Neural progenitor cell (in vitro differentiated cells): ENCODE measurements at regions not wholly inside any gene's neighbourhood (a gene's known extent, or its start where the extent isn't known, plus 50 kb on each side); places are given as distances from the start of the nearest gene placed in this dataset.

Experiments used
- DNase-seq: peaks from one replicate; pipeline ENCODE4 v3.0.0-alpha.2; 2016; ENCODE audit warnings: low spot score
- H2AFZ ChIP-seq: fragments of 200-600 bp; sonication (generic); replicated peaks from 2 replicates; pipeline ENCODE4 v1.6.1; 2016; ENCODE audit warnings: antibody characterized with exemption
- H3F3A ChIP-seq: fragments of 200-600 bp; sonication (generic); 2 replicates; pipeline ENCODE4 v1.6.1; 2016; ENCODE audit warnings: antibody characterized with exemption, low read depth
- H3K27ac ChIP-seq: fragments of 200-600 bp; sonication (generic); 2 replicates; pipeline ENCODE4 v1.5.1; 2016; ENCODE audit warnings: mild to moderate bottlenecking
- H3K27me3 ChIP-seq: fragments of 200-600 bp; sonication (generic); 2 replicates; pipeline ENCODE4 v1.6.1; 2016; ENCODE audit warnings: mild to moderate bottlenecking, moderate library complexity
- H3K36me3 ChIP-seq: fragments of 200-600 bp; sonication (generic); 2 replicates; pipeline ENCODE4 v1.5.1; 2016
- H3K4me1 ChIP-seq: fragments of 200-600 bp; sonication (generic); 2 replicates; pipeline ENCODE4 v1.6.1; 2016; ENCODE audit warnings: mixed run types
- H3K4me2 ChIP-seq: fragments of 200-600 bp; sonication (generic); 2 replicates; pipeline ENCODE4 v1.6.1; 2016
- H3K4me3 ChIP-seq: fragments of 200-600 bp; sonication (generic); 2 replicates; pipeline ENCODE4 v1.5.1; 2016
- H3K79me2 ChIP-seq: fragments of 200-600 bp; sonication (generic); 2 replicates; pipeline ENCODE4 v1.6.1; 2016; ENCODE audit warnings: low read depth
- H3K9ac ChIP-seq: fragments of 200-600 bp; sonication (generic); 2 replicates; pipeline ENCODE4 v1.6.1; 2016
- H3K9me3 ChIP-seq: fragments of 200-600 bp; sonication (generic); 2 replicates; pipeline ENCODE4 v1.5.1; 2016; ENCODE audit warnings: low read depth
- H4K20me1 ChIP-seq: fragments of 200-600 bp; sonication (generic); 2 replicates; pipeline ENCODE4 v1.6.1; 2016; ENCODE audit warnings: low read depth
- H3K27ac Mint-ChIP-seq: 3 replicates; pipeline ENCODE4 v1.8.0; 2021; ENCODE audit warnings: mixed read lengths
- H3K27me3 Mint-ChIP-seq: 2 replicates; pipeline ENCODE4 v1.8.0; 2022; ENCODE audit warnings: low read depth, mild to moderate bottlenecking, inconsistent platforms, moderate library complexity, mixed read lengths; ENCODE audit not compliant: insufficient read depth
- H3K36me3 Mint-ChIP-seq: 3 replicates; pipeline ENCODE4 v1.8.0; 2021; ENCODE audit warnings: mixed read lengths
- H3K4me1 Mint-ChIP-seq: 3 replicates; pipeline ENCODE4 v1.8.0; 2021; ENCODE audit warnings: mixed read lengths
- H3K4me3 Mint-ChIP-seq: 3 replicates; pipeline ENCODE4 v1.8.0; 2021; ENCODE audit warnings: mild to moderate bottlenecking, moderate library complexity, mixed read lengths
- H3K9me3 Mint-ChIP-seq: 3 replicates; pipeline ENCODE4 v1.8.0; 2020; ENCODE audit warnings: mixed read lengths
- CTCF ChIP-seq: fragments of 200-600 bp; sonication (generic); IDR thresholded peaks from 2 replicates; pipeline ENCODE4 v1.5.1; 2017; ENCODE audit warnings: antibody characterized with exemption, mild to moderate bottlenecking
- EZH2 ChIP-seq: fragments of 200-600 bp; sonication (generic); IDR thresholded peaks from 2 replicates; pipeline ENCODE4 v1.6.1; 2017; ENCODE audit warnings: antibody characterized with exemption, mild to moderate bottlenecking, moderate library complexity
- EZH2phosphoT487 ChIP-seq: fragments of 200-600 bp; sonication (generic); IDR thresholded peaks from 2 replicates; pipeline ENCODE4 v1.6.1; 2017; ENCODE audit warnings: antibody characterized with exemption

GRCh38 chr16:66190411-66190810 lies 176.1 kb upstream of the CDH5 start:
- H3K27ac ChIP-seq: no peak overlapping the region
- TF ChIP-seq EZH2phosphoT487 (no peak), EZH2 (no peak), CTCF (no peak)
- no peaks in the 10 kb centered on the region for H3K36me3 ChIP-seq
- no peaks in the 10 kb centered on the region for H3K27me3 ChIP-seq
- peaks cover 13% of the 10 kb centered on the region for H3K4me1 ChIP-seq
- H3K4me3 ChIP-seq: no peak overlapping the region
- Mint-ChIP-seq H3K27ac (no peak overlapping the region), H3K9me3 (no peaks in the 10 kb centered on the region), H3K27me3 (peaks cover 6% of the 10 kb centered on the region), H3K36me3 (no peaks in the 10 kb centered on the region), H3K4me3 (no peak overlapping the region), H3K4me1 (peaks cover 23% of the 10 kb centered on the region)
- H3K9me3 ChIP-seq: no peaks in the 10 kb centered on the region
- no peak overlapping the region for H2AFZ ChIP-seq
- H4K20me1 ChIP-seq: no peaks in the 10 kb centered on the region
- no peak overlapping the region for H3K9ac ChIP-seq
- H3F3A ChIP-seq: no peaks in the 10 kb centered on the region
- no peak overlapping the region for H3K4me2 ChIP-seq
- no peaks in the 10 kb centered on the region for H3K79me2 ChIP-seq
- DNase-seq: no peak

GRCh38 chr16:66189951-66190350 lies 176.5 kb upstream of the CDH5 start:
- peaks cover 23% of the 10 kb centered on the region for H3K4me1 Mint-ChIP-seq
- no peak overlapping the region for H3K4me2 ChIP-seq

GRCh38 chr16:66188917-66189725 lies 177.4 kb upstream of the CDH5 start:
- Mint-ChIP-seq H3K4me3 (no peak overlapping the region), H3K9me3 (peaks cover 2% of the 10 kb centered on the region), H3K27ac (peak overlapping the region; percentile 5), H3K27me3 (peaks cover 8% of the 10 kb centered on the region), H3K36me3 (no peaks in the 10 kb centered on the region), H3K4me1 (peaks cover 23% of the 10 kb centered on the region)
- Histone ChIP-seq H3F3A (no peaks in the 10 kb centered on the region), H3K36me3 (no peaks in the 10 kb centered on the region), H4K20me1 (no peaks in the 10 kb centered on the region), H3K4me1 (peaks cover 13% of the 10 kb centered on the region), H2AFZ (no peak overlapping the region), H3K9me3 (no peaks in the 10 kb centered on the region), H3K27ac (no peak overlapping the region), H3K4me3 (no peak overlapping the region), H3K79me2 (no peaks in the 10 kb centered on the region), H3K9ac (no peak overlapping the region), H3K4me2 (peak overlapping the region; percentile 43), H3K27me3 (no peaks in the 10 kb centered on the region)
- no peak for DNase-seq
- TF ChIP-seq CTCF (no peak), EZH2phosphoT487 (no peak), EZH2 (no peak)

More at GRCh38 chr16:66189951-66190350, 176.5 kb upstream of the CDH5 start:
- no peak overlapping the region for H3K4me3 Mint-ChIP-seq
- H3K27ac Mint-ChIP-seq: no peak overlapping the region
- Histone ChIP-seq H2AFZ (no peak overlapping the region), H3K79me2 (no peaks in the 10 kb centered on the region), H3K27ac (no peak overlapping the region), H3K4me3 (no peak overlapping the region), H4K20me1 (no peaks in the 10 kb centered on the region), H3K4me1 (peaks cover 13% of the 10 kb centered on the region), H3K9ac (no peak overlapping the region), H3K36me3 (no peaks in the 10 kb centered on the region), H3K27me3 (no peaks in the 10 kb centered on the region), H3K9me3 (no peaks in the 10 kb centered on the region), H3F3A (no peaks in the 10 kb centered on the region)
- H3K36me3 Mint-ChIP-seq: no peaks in the 10 kb centered on the region
- peaks cover under 1% of the 10 kb centered on the region for H3K9me3 Mint-ChIP-seq
- TF ChIP-seq CTCF (no peak), EZH2phosphoT487 (no peak), EZH2 (no peak)
- peaks cover 6% of the 10 kb centered on the region for H3K27me3 Mint-ChIP-seq
- no peak for DNase-seq
